HG03060 (cell line): ENCODE measurements at regions not wholly inside any gene's neighbourhood (a gene's known extent, or its start where the extent isn't known, plus 50 kb on each side); places are given as distances from the start of the nearest gene placed in this dataset.

Source experiments
- ATAC-seq: cut with Tn5 transposase; IDR thresholded peaks from one replicate; pipeline ENCODE4 v1.9.1; 2021; ENCODE audit warnings: low read depth, moderate number of reproducible peaks; ENCODE audit not compliant: unreplicated experiment

- no peak for ATAC-seq
These were observed 283.7 kb downstream of the DHX35 start for GRCh38 chr20:39245685-39246311.

GRCh38 chr20:39243962-39244361 lies 281.8 kb downstream of the DHX35 start:
- no peak for ATAC-seq

GRCh38 chr20:39242614-39243013 lies 280.5 kb downstream of the DHX35 start:
- no peak for ATAC-seq

GRCh38 chr20:39234520-39235095 lies 272.5 kb downstream of the DHX35 start:
- no peak for ATAC-seq

- no peak for ATAC-seq
These were observed 271.6 kb downstream of the DHX35 start for GRCh38 chr20:39233755-39234154.

- ATAC-seq: no peak
These were observed 265.3 kb downstream of the DHX35 start for GRCh38 chr20:39227416-39227815.

GRCh38 chr20:39225978-39226377 lies 263.8 kb downstream of the DHX35 start:
- no peak for ATAC-seq

- no peak for ATAC-seq
These were observed 263.4 kb downstream of the DHX35 start for GRCh38 chr20:39225536-39225935.

GRCh38 chr20:39222101-39222500 lies 260.0 kb downstream of the DHX35 start:
- ATAC-seq: no peak

- ATAC-seq: no peak
These were observed 254.1 kb downstream of the DHX35 start for GRCh38 chr20:39216195-39216594.

- no peak for ATAC-seq
These were observed 252.7 kb downstream of the DHX35 start for GRCh38 chr20:39214828-39215227.

GRCh38 chr20:39213476-39214145 lies 251.5 kb downstream of the DHX35 start:
- no peak for ATAC-seq

GRCh38 chr20:39211060-39211748 lies 249.1 kb downstream of the DHX35 start:
- no peak for ATAC-seq

- no peak for ATAC-seq
These were observed 248.3 kb downstream of the DHX35 start for GRCh38 chr20:39210341-39211036.

GRCh38 chr20:39206899-39207564 lies 244.9 kb downstream of the DHX35 start:
- no peak for ATAC-seq

GRCh38 chr20:39195582-39196021 lies 233.5 kb downstream of the DHX35 start:
- ATAC-seq: no peak

GRCh38 chr20:39190666-39191570 lies 228.8 kb downstream of the DHX35 start:
- no peak for ATAC-seq

GRCh38 chr20:39188266-39188765 lies 226.2 kb downstream of the DHX35 start:
- no peak for ATAC-seq

GRCh38 chr20:39181490-39181889 lies 219.3 kb downstream of the DHX35 start:
- ATAC-seq: no peak
